Superior temporal gyrus (tissue), 1 donor: ENCODE measurements at regions not wholly inside any gene's neighbourhood (a gene's known extent, or its start where the extent isn't known, plus 50 kb on each side); places are given as distances from the start of the nearest gene placed in this dataset.

Experiments
- DNase-seq: peaks from one replicate; pipeline ENCODE4 v3.0.0-alpha.2; 2016; ENCODE audit errors: extremely low spot score

- no peak for DNase-seq
Measured at GRCh38 chr3:41102053-41102556, 97.2 kb upstream of the CTNNB1 start.

GRCh38 chr3:41102750-41103149 lies 96.6 kb upstream of the CTNNB1 start:
- no peak for DNase-seq

DNA sequence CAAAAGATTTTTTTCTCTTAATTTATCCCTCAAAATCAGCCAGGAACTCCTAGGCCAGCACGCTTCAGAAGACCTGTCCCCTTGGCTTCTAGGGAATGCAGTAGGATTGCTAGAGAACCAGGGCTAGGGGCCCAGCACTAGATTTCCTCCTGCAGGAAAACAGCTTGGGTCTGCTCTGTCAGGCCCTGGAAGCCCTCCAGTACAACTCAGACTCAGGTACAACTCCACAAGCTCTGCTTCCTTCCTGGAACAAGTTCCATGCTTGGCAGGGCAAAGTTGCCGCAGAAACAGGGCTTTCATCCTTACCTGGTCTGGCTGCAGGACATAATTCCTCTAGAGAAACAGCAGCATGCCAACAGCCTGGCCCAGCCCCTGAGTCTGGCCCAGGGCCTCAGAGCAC lies 96.1 kb upstream of the CTNNB1 start:
- no peak for DNase-seq

GRCh38 chr3:41104147-41104546 lies 95.2 kb upstream of the CTNNB1 start:
- no peak for DNase-seq

GRCh38 chr3:41106691-41107090 lies 92.6 kb upstream of the CTNNB1 start:
- no peak for DNase-seq

- no peak for DNase-seq
Measured at GRCh38 chr3:41111011-41111410, 88.3 kb upstream of the CTNNB1 start.

- DNase-seq, result no peak
Measured at GRCh38 chr3:41112466-41112865, 86.8 kb upstream of the CTNNB1 start.

GRCh38 chr3:41115069-41115468 lies 84.2 kb upstream of the CTNNB1 start:
- DNase-seq, result no peak

DNA sequence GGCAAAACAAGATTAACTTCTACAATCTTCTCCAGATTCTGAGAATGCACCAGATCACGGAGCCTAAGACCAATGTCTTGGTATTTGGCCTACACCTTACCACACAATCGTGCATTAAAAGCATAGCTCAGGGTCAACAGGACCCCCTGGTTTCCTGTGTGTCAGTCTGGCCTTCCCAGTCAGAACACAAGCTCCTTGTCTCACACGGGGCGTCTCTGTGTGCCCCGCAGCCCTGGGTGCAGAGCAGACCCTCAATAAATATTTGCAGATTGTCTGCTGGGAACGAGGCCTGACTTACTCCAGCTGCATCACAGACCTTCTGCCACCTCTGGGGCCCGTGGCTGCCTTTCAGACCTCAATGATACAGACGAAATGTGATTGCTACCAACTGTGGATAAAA lies 82.5 kb upstream of the CTNNB1 start:
- no peak for DNase-seq

- peak; percentile 78 for DNase-seq
Measured at GRCh38 chr3:41117398-41117870, 81.9 kb upstream of the CTNNB1 start.

- no peak for DNase-seq
Measured at GRCh38 chr3:41118461-41119390, 80.6 kb upstream of the CTNNB1 start.

DNA sequence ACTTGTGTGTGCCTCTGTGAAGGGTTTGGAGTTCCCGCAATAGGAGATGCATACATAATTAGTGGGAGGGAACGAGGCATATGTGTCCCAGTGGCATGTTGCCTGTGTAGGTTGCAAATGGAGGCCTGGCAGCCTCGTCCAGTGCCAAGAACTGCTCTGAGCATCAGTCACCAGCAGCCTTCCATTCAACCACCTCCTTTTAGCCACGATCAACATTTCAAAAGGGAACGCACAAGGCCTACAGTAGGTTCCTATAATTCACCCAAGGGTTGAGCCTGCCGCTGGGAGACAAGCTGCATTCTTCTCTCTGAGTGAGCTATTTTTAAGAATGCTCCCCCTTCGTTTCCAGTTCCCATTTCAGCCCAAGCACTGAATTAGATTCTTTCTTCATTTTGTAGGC lies 78.8 kb upstream of the CTNNB1 start:
- DNase-seq, result peak; percentile 60

- no peak for DNase-seq
Measured at GRCh38 chr3:41125258-41125657, 74.0 kb upstream of the CTNNB1 start.

- no peak for DNase-seq
Measured at GRCh38 chr3:41126472-41126871, 72.8 kb upstream of the CTNNB1 start.

GRCh38 chr3:41126961-41127360 lies 72.3 kb upstream of the CTNNB1 start:
- no peak for DNase-seq

GRCh38 chr3:41127414-41127813 lies 71.9 kb upstream of the CTNNB1 start:
- no peak for DNase-seq

GRCh38 chr3:41129731-41130130 lies 69.6 kb upstream of the CTNNB1 start:
- DNase-seq, result no peak

GRCh38 chr3:41131224-41131623 lies 68.1 kb upstream of the CTNNB1 start:
- no peak for DNase-seq

DNA sequence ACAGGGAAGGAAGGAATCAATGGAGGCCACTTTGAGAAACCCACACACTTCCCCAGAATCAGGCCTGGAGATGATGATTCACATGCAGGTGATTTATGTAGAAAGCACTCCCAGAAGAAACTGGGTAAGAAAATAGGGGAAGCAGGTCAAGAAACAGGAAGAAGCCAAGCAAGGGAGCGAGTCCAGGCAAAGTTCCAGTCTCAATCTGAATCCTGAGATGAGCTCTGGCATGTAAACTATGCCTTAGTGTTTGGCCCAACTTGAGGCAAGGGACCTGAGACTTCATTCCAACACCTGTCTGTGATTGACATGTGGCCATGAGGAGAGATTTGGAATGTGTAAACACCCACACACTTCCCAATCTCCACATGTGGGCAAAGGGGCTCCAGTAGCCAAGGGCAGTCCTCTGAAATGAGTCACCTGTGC lies 61.6 kb upstream of the CTNNB1 start:
- no peak for DNase-seq

DNA sequence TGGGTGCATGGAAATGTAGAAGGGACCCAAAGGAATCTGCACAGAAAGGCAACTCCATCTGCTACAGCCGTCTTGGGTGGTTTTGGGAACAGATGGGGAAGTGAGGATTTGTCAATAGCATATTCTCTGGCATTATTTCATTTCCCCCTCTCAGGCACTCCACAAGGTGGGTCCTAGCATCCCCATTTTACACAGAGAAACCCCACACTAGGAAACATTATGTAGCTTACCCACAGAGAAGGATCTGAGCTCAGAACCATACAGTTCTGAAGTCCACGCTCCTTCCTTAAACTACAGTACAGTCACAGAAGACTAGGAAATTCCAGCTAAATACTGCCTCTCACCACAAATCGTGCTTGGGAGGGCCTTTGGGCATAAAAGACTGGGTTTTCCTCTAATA lies 61.2 kb upstream of the CTNNB1 start:
- DNase-seq, result no peak

DNA sequence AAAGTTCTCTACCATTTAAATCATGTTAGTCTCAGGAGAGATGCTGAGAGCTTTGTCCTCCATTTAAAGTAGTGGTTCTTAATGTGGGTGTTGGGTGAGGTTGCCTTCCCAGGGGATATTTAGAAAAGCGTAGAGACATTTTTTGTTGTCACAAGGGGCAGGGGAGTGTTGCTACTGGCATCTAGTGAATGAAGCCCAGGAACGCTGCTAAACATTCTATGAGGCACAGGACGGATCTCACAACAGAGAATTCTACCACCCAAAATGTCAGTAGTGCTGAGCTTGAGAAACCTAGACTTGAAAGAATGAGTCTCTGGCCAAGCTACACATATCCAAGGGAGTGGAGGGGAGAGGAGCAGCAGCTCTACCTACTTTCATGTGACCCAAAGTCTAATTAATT lies 60.7 kb upstream of the CTNNB1 start:
- no peak for DNase-seq

DNA sequence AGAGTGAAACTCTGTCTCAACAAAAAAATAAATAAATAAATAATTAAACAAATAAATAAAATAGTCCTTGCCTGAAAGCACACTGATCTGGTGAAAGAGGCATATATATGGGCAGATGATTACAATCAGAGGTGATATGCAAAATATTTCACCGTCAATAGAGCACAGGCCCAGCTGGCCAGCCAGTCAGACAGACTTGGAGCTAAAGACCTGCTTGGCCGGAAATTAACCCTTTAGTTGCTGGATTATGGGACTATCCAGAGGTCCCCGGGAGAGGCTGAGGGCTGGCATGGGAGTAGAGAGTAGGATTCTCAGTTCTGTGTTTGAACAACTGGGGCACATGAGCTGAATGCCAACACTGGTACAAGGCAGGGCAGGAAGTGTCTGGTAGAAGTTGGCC lies 59.1 kb upstream of the CTNNB1 start:
- DNase-seq, result no peak

DNA sequence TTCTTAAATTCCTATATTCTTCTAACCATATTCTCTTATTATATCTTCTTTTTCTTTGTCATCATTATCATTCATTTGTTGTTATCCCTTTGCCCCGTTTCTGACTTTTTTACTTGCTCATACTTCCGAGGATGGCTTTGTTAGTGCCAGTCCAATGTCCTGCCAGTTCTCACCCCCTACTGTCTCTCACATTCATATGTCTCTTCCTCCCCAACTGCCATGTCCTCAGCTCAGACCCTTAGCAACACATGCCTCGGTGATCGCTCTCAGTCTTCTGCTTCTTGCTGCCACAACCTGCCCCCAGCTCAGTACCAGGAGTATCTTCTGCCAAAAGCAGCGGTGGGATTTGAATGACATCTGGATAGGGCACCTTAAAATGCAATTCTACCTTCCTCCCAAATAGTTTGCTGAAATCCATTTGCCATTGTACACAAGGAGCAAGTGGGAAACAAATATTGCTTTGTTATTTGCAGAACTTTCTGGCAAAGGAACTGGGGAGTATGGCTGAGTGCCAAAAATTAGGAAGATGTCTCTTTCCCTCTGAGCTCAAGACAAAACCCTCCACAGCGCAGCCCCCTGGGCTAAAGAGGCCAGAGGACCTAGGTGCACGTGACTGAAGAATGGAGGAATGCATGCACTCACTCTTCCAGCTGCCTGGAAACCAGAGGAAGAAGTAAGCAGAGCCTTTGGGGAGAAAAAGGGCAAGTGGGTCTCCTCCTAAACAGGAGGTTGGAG lies 57.7 kb upstream of the CTNNB1 start:
- DNase-seq, result no peak
